ENCODE measurements at regions not wholly inside any gene's neighbourhood (a gene's known extent, or its start where the extent isn't known, plus 50 kb on each side); places are given as distances from the start of the nearest gene placed in this dataset.

DNA sequence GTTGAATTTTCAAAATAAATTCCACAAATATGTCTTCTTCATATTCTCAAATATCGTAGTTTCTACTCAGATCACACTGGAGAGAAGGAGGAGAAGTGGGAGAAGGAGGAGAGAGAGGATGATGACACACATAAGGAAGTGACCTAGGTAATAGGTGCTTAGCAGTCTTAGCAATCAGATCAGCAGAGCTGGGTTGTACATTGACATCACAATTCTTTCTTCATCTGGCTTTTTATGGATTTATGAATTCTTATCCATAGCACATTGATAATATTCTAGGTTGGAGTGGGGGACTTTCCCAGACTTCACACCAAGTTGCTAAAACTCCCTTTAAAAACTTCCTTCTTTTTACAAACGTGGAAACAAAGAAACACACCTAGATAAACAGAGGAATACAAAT lies 86.9 kb downstream of the FGF9 start:
- Mint-ChIP-seq H3K36me3 (no peaks in the 10 kb centered on the region), H3K4me1 (no peaks in the 10 kb centered on the region), H3K27me3 (peaks cover 4% of the 10 kb centered on the region), H3K9me3 (no peaks in the 10 kb centered on the region), H3K4me3 (no peak overlapping the region), H3K27ac (no peak overlapping the region)

DNA sequence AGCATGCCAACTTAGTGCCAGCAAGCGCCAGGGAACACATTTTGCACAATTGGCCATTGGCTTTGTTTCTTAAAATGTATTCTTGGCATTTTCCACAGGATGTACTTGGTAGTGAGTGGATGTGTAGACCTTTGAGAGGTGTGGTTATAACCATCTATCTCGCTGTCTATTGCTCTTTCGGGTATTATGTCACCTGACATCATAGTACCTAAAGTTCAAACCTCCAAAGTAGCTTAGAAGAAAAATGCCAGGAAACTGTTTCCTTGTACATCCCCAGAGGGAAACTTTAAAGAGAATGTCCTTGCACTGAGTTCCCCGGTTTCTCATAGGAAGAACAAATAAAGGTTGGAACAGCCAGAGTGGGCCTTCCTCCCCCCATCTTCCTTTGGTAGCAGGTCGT lies 87.6 kb downstream of the FGF9 start:
- Mint-ChIP-seq H3K4me1 (no peaks in the 10 kb centered on the region), H3K27ac (no peak overlapping the region), H3K9me3 (no peaks in the 10 kb centered on the region), H3K36me3 (no peaks in the 10 kb centered on the region), H3K4me3 (no peak overlapping the region), H3K27me3 (peaks cover 4% of the 10 kb centered on the region)

DNA sequence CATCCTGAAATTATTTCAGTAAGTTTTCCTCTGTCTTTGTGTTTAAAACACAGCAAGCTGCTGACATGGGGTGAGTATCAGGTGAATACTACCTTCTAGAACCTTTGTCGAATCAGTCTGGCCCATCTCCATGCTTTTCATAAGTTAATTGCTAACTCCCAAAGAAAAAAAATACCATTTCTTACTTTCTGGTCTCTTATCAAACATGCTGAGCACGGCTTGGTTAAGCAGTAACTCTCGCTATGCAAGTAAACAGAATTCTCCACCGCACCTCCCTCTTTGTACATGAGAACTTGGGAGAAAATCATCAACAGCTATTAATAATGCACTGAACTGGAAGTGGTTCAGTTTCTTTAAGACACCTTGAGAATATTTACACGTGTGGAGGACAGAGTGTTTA lies 88.6 kb downstream of the FGF9 start:
- no peaks in the 10 kb centered on the region for H3K36me3 Mint-ChIP-seq
- H3K27ac Mint-ChIP-seq = no peak overlapping the region
- H3K4me1 Mint-ChIP-seq = no peaks in the 10 kb centered on the region
- no peak overlapping the region for H3K4me3 Mint-ChIP-seq
- peaks cover 4% of the 10 kb centered on the region for H3K27me3 Mint-ChIP-seq
- H3K9me3 Mint-ChIP-seq = no peaks in the 10 kb centered on the region

DNA sequence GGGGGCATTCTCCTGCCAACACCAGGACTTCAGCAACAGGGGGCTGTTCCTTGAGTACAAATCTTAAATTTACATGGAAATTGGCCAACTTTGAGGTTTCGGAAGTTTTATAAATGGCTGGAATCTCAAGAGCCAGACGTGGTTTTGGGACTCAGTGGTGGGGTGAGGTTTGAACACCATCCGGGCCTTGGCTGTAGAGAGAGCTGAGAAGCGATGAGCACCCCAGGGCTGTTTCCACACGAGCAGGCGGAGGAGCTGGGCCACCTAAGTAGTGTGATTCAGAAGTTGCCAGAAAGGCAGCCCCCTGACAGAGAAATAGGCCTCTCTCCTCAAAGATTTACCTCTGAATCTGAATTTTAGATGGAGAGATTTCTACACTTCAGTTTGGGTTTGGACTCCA lies 89.0 kb downstream of the FGF9 start:
- Mint-ChIP-seq H3K4me1 (no peaks in the 10 kb centered on the region), H3K36me3 (no peaks in the 10 kb centered on the region), H3K27me3 (peaks cover 4% of the 10 kb centered on the region), H3K27ac (no peak overlapping the region), H3K4me3 (no peak overlapping the region), H3K9me3 (no peaks in the 10 kb centered on the region)

DNA sequence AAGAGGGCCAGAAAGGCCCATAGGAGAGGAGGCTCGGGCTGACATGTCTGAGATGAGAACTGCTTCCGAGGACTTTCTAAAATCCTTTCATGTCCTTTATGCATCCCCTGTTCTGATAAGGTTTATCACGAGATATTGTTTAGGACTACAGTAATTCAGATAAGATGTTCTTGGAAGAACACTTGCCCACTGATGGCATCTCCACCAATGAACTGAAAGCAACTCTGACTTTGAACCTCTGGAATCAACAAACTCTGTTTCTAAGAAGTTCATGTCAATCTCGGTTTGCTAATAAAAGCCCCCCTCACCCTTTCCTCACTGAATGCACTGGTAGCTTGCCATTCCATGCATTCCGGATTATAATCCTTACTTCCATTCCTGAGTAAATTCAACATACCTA lies 90.9 kb downstream of the FGF9 start:
- no peak overlapping the region for H3K4me3 Mint-ChIP-seq
- no peaks in the 10 kb centered on the region for H3K27me3 Mint-ChIP-seq

DNA sequence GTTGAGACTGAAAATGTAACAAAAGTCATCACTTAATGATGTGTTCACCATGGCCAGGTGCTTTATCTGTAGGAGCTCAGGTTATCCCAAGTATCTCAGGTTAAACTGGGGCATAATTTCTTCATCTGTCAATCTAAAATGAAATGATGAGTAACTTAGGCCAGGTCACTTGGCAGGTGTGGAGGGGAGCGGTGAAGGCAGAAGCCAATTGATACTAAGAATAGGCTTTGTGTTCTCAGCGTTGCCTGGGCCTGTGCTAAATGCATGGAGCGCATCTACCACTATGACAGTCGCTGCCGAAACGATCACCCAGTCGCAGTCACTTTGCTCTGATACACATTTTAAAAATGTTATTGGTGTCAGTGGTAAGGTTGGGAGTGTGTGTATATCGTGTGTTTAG lies 91.6 kb downstream of the FGF9 start:
- H3K4me3 Mint-ChIP-seq = no peak overlapping the region
- H3K27ac Mint-ChIP-seq = no peak overlapping the region
- no peaks in the 10 kb centered on the region for H3K9me3 Mint-ChIP-seq
- H3K27me3 Mint-ChIP-seq = no peaks in the 10 kb centered on the region
- H3K4me1 Mint-ChIP-seq = no peaks in the 10 kb centered on the region
- H3K36me3 Mint-ChIP-seq = no peaks in the 10 kb centered on the region

More for the DNA sequence above, 90.9 kb downstream of the FGF9 start:
- Mint-ChIP-seq H3K9me3 (no peaks in the 10 kb centered on the region), H3K27ac (no peak overlapping the region), H3K36me3 (no peaks in the 10 kb centered on the region), H3K4me1 (no peaks in the 10 kb centered on the region)

DNA sequence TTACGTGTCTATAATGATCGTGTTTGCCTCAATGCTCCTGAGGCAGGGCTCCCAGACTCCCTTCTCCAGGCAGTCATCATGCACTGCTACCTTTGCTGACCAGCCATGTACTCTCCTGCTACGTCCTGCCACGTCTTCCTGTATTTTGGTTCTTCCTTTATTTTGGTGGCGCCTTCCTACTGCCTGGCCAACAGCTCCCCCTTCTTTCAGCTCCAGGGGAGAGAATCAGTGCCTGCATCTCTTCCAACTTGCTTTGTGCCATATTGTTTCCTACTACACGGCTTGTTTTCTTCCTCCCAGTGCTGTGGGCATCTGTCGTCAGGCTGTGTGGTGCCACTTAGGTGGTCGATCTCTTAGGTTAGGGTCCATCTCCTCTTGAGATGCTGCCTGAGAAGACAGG lies 96.2 kb downstream of the FGF9 start:
- no peak overlapping the region for H3K4me3 Mint-ChIP-seq
- H3K9me3 Mint-ChIP-seq = peaks cover 6% of the 10 kb centered on the region

DNA sequence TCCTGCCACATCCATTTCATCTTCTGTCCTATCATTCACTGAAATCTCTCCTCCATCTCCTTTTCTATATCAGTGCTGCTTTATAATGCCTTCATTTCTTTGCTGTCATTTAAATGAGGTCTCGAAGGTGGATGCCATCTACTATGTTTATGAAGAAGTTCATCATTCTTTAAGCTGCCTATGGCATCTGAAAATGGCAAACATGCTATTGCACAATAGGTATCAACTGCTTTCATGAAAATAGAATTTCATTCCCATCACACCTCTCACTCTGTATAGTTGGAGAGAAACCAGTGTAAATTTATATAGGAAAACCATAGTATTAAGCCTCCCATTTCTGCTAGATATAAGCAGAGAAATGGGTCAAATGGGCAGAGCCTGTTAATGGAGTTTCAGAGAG lies 100.2 kb downstream of the FGF9 start:
- Mint-ChIP-seq H3K36me3 (peaks cover 2% of the 10 kb centered on the region), H3K27me3 (peaks cover 8% of the 10 kb centered on the region), H3K4me3 (no peak overlapping the region), H3K27ac (no peak overlapping the region), H3K4me1 (no peaks in the 10 kb centered on the region), H3K9me3 (peaks cover 6% of the 10 kb centered on the region)

More for the DNA sequence above, 96.2 kb downstream of the FGF9 start:
- Mint-ChIP-seq H3K27ac (no peak overlapping the region), H3K27me3 (peaks cover 4% of the 10 kb centered on the region), H3K4me1 (no peaks in the 10 kb centered on the region), H3K36me3 (peaks cover 2% of the 10 kb centered on the region)

DNA sequence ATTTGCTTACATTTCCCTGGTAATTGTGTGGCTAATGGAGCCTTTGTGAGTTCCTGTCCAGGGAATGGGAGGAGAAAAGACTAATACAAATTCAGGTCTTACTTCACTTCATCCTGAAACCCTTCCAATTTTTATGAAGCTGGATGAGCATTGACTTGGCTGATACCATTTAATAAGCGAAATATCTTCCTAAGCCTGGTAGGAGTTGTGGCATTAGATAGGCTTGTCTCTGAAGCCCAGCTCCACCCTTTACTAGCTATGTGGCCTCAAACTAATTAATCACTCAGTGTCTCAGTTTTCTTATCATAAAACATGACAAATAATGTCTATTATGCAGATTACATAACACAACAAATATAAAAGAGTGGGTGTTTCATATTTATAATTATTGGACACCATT lies 106.3 kb downstream of the FGF9 start:
- H3K27me3 Mint-ChIP-seq = peaks cover 4% of the 10 kb centered on the region
- H3K27ac Mint-ChIP-seq = no peak overlapping the region
- no peaks in the 10 kb centered on the region for H3K4me1 Mint-ChIP-seq
- H3K36me3 Mint-ChIP-seq = no peaks in the 10 kb centered on the region
- H3K9me3 Mint-ChIP-seq = peaks cover 11% of the 10 kb centered on the region
- no peak overlapping the region for H3K4me3 Mint-ChIP-seq

DNA sequence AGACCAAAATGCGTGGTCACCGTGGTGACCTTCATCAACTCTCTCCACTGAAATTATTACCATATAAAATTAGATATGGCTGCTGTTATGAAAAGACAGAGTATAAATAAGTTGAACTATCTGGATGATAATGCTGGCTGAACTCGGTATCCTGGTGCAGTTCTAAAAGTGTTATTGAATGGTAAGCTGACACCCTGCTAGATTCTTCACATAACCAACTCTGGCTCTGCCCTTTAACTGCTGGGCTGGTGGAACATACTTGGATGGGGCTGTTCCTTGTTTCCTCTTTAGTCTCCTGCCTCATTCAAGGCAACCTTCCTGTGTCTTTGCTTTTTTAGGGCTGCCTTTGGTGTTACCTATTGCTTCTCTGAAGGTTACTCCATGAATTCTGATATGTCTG lies 106.9 kb downstream of the FGF9 start:
- no peaks in the 10 kb centered on the region for H3K36me3 Mint-ChIP-seq
- no peak overlapping the region for H3K27ac Mint-ChIP-seq
- no peaks in the 10 kb centered on the region for H3K4me1 Mint-ChIP-seq
- no peak overlapping the region for H3K4me3 Mint-ChIP-seq
- peaks cover 4% of the 10 kb centered on the region for H3K27me3 Mint-ChIP-seq
- H3K9me3 Mint-ChIP-seq = peaks cover 11% of the 10 kb centered on the region

DNA sequence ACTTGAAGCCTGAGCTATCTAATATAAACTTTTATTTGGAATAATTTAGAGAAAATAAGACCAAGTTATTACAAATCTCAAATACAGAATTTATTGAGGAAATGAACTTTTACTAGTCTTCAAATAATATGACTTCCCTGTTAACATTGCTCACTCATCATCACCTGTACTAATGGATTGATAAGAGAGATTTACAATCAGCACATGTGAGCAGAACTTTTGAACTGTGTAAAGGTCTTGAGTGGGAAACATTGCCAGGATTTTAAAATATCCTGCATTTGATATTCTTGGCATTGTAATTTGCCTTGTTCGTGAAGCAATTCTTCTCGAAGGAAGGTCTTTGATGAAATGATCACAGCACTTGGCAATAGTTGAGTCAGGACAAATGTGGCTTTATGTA lies 111.9 kb downstream of the FGF9 start:
- Mint-ChIP-seq H3K27ac (no peak overlapping the region), H3K4me1 (no peaks in the 10 kb centered on the region), H3K27me3 (peaks cover 4% of the 10 kb centered on the region), H3K36me3 (no peaks in the 10 kb centered on the region), H3K9me3 (peaks cover 17% of the 10 kb centered on the region), H3K4me3 (no peak overlapping the region)

DNA sequence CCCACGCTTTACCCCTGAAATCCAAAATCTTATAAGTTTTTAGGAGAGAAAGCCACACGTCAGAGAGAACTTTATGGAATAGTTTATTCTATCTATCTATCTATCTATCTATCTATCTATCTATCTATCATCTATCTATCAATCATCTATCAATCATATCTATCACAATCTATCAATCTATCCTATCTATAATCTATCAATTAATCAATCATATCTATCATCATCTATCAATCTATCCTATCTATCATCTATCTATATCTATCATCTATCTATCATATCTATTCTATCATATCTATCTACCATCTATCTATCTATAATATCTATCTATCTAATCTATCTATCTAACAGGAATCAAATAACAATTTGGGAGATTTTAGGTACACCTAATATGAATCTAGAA lies 115.1 kb downstream of the FGF9 start:
- Mint-ChIP-seq H3K27ac (no peak overlapping the region), H3K4me3 (no peak overlapping the region), H3K4me1 (no peaks in the 10 kb centered on the region), H3K27me3 (peaks cover 4% of the 10 kb centered on the region), H3K9me3 (peaks cover 5% of the 10 kb centered on the region), H3K36me3 (no peaks in the 10 kb centered on the region)

DNA sequence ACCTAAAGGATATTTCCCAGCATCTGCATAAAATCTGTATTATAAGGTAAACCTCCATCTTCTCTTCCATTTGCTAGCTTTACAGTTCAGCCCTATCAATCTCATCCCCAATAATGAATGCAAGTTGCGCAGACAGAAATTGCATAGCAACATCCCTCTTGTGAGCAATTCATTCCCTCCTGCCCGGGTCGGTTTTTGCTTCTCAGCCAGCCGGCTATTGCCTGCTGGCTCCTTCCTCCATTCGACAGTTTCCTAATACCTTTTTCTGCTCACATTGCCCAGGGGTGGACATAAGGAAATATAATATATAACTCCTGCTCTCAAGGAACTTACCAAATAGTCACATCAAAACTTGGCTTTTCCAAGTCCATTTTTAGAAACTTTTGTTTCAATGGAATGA lies 125.2 kb downstream of the FGF9 start:
- Mint-ChIP-seq H3K27ac (no peak overlapping the region), H3K4me1 (no peaks in the 10 kb centered on the region), H3K9me3 (no peaks in the 10 kb centered on the region), H3K27me3 (no peaks in the 10 kb centered on the region), H3K4me3 (no peak overlapping the region), H3K36me3 (no peaks in the 10 kb centered on the region)

DNA sequence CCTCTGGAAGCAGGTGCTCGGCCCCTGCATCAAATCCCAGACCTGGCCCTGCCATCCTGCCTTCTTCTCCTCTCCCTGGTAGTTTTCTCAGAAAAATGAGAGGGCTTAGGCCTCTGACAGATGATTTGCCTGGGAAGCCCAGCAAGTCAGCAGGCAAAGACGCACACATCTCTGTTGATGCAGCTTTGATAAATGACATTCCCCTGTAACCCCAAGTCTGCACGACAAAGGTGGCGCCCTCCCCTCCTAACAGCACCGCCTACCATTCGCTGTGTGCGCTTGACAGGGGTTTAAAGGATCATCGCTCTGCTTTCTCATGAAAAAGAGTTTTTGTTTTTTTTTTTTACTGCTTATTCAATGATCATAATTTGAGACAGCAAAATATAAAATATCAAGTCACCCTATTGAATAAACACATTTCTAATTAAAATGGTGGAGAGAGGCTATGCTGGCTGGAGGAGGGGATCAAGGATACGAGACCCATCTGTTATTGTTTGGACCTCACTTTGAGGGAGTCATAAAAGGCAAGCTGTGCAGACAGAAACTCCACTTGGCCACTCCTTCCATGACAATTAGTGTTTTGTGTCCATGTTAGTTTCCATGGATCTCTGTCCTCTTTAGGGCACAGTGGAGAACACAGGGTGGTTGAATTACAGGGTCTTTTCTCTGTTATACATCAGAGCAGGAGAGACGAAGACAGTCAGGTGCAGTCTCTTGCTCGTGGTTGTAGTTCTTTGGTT lies 126.1 kb downstream of the FGF9 start:
- H3K27ac Mint-ChIP-seq = no peak overlapping the region
- no peaks in the 10 kb centered on the region for H3K36me3 Mint-ChIP-seq
- no peaks in the 10 kb centered on the region for H3K4me1 Mint-ChIP-seq
- no peaks in the 10 kb centered on the region for H3K9me3 Mint-ChIP-seq
- no peak overlapping the region for H3K4me3 Mint-ChIP-seq
- H3K27me3 Mint-ChIP-seq = no peaks in the 10 kb centered on the region

DNA sequence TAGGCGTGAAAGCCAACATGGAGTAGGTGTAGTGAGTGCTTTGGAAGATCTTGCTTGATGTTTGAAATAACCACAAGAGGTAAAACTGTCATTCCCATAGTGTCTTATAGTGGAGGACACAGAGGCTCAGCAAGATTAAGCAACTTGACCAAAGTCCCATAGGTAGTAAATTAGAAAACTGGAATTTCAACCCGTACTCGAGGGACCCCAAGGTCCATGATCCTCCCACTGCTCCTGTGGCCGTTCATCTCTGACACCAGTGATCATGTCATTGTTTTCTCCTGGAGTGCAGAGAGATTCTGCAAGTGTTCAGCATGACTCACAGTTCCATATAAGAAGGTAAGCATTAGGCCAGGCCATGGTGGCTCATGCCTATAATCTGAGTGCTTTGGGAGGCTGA lies 126.9 kb downstream of the FGF9 start:
- Mint-ChIP-seq H3K36me3 (no peaks in the 10 kb centered on the region), H3K4me1 (no peaks in the 10 kb centered on the region), H3K27me3 (no peaks in the 10 kb centered on the region), H3K9me3 (no peaks in the 10 kb centered on the region), H3K4me3 (no peak overlapping the region), H3K27ac (no peak overlapping the region)

DNA sequence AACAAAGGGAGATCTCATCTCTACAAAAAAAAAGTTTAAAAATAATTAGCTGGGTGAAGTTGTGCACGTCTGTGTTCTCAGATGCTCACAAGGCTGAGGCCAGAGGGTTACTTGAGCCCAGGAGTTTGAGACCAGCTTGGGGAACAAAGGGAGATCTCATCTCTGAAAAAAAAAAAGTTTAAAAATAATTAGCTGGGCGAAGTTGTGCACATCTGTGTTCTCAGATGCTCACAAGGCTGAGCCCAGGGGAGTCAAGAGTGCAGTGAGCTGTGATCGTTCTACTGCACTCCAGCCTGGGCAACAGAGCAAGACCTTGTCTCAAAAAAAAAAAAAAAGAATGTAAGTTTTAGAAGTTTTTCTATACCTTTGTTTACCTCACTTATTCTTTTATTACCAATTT lies 127.3 kb downstream of the FGF9 start:
- Mint-ChIP-seq H3K36me3 (no peaks in the 10 kb centered on the region), H3K27ac (no peak overlapping the region), H3K4me3 (no peak overlapping the region), H3K4me1 (no peaks in the 10 kb centered on the region), H3K9me3 (no peaks in the 10 kb centered on the region), H3K27me3 (no peaks in the 10 kb centered on the region)

DNA sequence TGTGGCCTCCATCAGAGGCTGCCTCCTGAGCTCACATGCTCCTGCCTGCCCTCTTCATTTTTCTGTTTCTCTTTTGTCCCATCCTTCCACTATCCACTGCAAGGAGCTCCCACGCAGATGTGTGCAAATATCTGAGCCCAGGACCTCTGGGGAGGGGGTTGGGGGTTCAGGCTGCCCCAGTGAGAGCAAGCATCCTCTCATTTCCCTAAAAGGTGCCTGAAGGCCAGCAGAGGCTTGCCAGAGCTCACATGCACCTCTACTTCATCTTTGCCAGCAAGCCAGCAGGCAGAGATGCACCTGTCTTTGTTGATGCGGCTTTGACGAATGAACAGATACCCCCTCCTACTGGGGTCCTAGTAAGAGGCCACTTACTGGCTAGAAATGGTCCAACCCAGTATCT lies 128.8 kb downstream of the FGF9 start:
- H3K4me1 Mint-ChIP-seq = no peaks in the 10 kb centered on the region
- H3K9me3 Mint-ChIP-seq = no peaks in the 10 kb centered on the region
- no peak overlapping the region for H3K27ac Mint-ChIP-seq
- H3K27me3 Mint-ChIP-seq = peaks cover 1% of the 10 kb centered on the region
- H3K4me3 Mint-ChIP-seq = no peak overlapping the region
- H3K36me3 Mint-ChIP-seq = no peaks in the 10 kb centered on the region
